Gastroesophageal sphincter (tissue), 3 donors: ENCODE measurements at regions not wholly inside any gene's neighbourhood (a gene's known extent, or its start where the extent isn't known, plus 50 kb on each side); places are given as distances from the start of the nearest gene placed in this dataset.

Experiments used
- CTCF ChIP-seq, 4 experiments: fragments of 200-600 bp in 2 of 4; fragments of 450-650 bp in 2 of 4; sonication (generic) in 1 of 4; IDR thresholded peaks; one replicate each; pipeline ENCODE4 v1.5.1; 2017 to 2019; ENCODE audit warnings: antibody characterized with exemption in 4 of 4, mild to moderate bottlenecking in 2 of 4, moderate library complexity in 2 of 4
- POLR2A ChIP-seq, 2 donors: fragments of 450-650 bp; IDR thresholded peaks; one replicate each; pipeline ENCODE4 v1.6.1; 2017; ENCODE audit warnings: antibody characterized with exemption in 2 of 2, mild to moderate bottlenecking in 2 of 2, moderate library complexity in 1 of 2

GRCh38 chr16:73997340-73997711, 299.3 kb upstream of the PSMD7 start:
- TF ChIP-seq CTCF (IDR thresholded peaks at IDR 0.05), result no peak
- no peak for TF ChIP-seq POLR2A (IDR thresholded peaks at IDR 0.05)
